ENCODE measurements at regions not wholly inside any gene's neighbourhood (a gene's known extent, or its start where the extent isn't known, plus 50 kb on each side); places are given as distances from the start of the nearest gene placed in this dataset.

GRCh38 chr2:145075454-145076062 lies 555.6 kb upstream of the ZEB2 start:
- WGBS, 3 donors: 48 to 63% (median 63%) methylated on average over 1 of the region's 1 CpG
- H3K4me1 ChIP-seq (ENCODE audit: insufficient read depth): no peaks in the 10 kb centered on the region
- TF ChIP-seq EP300 (IDR thresholded peaks at IDR 0.05) (no peak), POLR2A (IDR thresholded peaks at IDR 0.05) (no peak)
- TF ChIP-seq, protein P1, sequence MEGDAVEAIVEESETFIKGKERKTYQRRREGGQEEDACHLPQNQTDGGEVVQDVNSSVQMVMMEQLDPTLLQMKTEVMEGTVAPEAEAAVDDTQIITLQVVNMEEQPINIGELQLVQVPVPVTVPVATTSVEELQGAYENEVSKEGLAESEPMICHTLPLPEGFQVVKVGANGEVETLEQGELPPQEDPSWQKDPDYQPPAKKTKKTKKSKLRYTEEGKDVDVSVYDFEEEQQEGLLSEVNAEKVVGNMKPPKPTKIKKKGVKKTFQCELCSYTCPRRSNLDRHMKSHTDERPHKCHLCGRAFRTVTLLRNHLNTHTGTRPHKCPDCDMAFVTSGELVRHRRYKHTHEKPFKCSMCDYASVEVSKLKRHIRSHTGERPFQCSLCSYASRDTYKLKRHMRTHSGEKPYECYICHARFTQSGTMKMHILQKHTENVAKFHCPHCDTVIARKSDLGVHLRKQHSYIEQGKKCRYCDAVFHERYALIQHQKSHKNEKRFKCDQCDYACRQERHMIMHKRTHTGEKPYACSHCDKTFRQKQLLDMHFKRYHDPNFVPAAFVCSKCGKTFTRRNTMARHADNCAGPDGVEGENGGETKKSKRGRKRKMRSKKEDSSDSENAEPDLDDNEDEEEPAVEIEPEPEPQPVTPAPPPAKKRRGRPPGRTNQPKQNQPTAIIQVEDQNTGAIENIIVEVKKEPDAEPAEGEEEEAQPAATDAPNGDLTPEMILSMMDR (IDR thresholded peaks at IDR 0.05): no peak
- H3K27ac ChIP-seq: no peak overlapping the region
- H3K9me3 ChIP-seq: no peaks in the 10 kb centered on the region
- no peak overlapping the region for H3K4me3 ChIP-seq
- H3K36me3 ChIP-seq: no peaks in the 10 kb centered on the region
- no peaks in the 10 kb centered on the region for H3K27me3 ChIP-seq
- intact Hi-C loops (cut with DNase I): no loop called here
- no peak for DNase-seq

DNA sequence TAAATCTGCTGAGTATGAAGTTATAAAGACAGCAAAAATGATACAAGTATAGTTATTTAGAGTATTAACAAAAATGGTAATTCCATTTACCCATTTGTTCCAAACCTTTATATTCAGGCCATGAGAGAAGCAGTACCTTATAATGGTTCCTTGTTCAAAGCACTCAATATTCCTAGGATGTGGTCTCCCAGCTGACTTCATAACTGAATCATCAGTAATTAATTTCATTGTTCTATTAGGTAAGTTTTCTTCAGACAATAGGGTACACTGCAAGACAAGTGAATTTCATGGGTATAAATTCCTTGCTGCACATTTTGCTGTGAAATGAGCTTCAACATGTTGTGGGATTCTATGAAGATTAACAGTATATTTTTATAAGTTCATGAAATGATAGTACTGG lies 550.8 kb upstream of the ZEB2 start:
- DNase-seq: no peak
- H3K4me3 ChIP-seq: no peak overlapping the region
- H3K9me3 ChIP-seq: no peaks in the 10 kb centered on the region
- TF ChIP-seq POLR2A (IDR thresholded peaks at IDR 0.05) (no peak), EP300 (IDR thresholded peaks at IDR 0.05) (no peak)
- TF ChIP-seq, protein P1 (IDR thresholded peaks at IDR 0.05): no peak
- H3K4me1 ChIP-seq (ENCODE audit: insufficient read depth): peaks cover 4% of the 10 kb centered on the region
- no peaks in the 10 kb centered on the region for H3K36me3 ChIP-seq
- no peak overlapping the region for H3K27ac ChIP-seq
- intact Hi-C loops (cut with DNase I): no loop called here
- no peaks in the 10 kb centered on the region for H3K27me3 ChIP-seq

GRCh38 chr2:145068509-145068908 lies 548.6 kb upstream of the ZEB2 start:
- Histone ChIP-seq H3K27ac (no peak overlapping the region), H3K4me3 (no peak overlapping the region), H3K27me3 (no peaks in the 10 kb centered on the region), H3K4me1 (ENCODE audit: insufficient read depth) (peaks cover 4% of the 10 kb centered on the region), H3K9me3 (no peaks in the 10 kb centered on the region), H3K36me3 (no peaks in the 10 kb centered on the region)
- intact Hi-C loops (cut with DNase I): no loop called here
- 80 to 94% (median 88%) methylated on average over 2 of the region's 2 CpGs for WGBS, 3 donors
- TF ChIP-seq EP300 (IDR thresholded peaks at IDR 0.05) (no peak), POLR2A (IDR thresholded peaks at IDR 0.05) (no peak)
- TF ChIP-seq, protein P1 (IDR thresholded peaks at IDR 0.05): no peak
- no peak for DNase-seq

DNA sequence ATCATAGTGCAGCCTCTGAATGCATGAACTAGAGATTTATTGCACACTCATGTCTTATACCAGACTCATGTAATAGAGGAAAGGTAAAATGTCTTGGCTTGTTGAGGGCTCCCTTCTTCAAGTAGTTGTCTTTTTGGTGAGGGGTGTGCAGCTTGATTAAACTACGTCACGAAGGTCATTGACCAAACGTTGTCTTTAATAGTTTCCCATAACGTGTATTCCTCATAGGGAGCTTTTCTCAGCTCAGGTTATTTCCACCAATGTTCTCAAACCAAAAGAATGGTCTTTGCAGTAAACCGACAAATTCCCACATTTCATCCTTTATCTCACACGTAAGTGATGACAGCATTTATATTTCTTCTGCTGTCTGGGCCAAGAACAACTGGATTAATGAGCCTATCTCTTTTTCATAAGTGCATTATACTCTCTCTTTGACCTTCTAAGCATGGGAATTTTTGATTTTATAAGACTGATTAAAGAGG lies 547.7 kb upstream of the ZEB2 start:
- Histone ChIP-seq H3K36me3 (no peaks in the 10 kb centered on the region), H3K4me3 (no peak overlapping the region), H3K27ac (no peak overlapping the region), H3K4me1 (ENCODE audit: insufficient read depth) (peaks cover 4% of the 10 kb centered on the region), H3K9me3 (no peaks in the 10 kb centered on the region), H3K27me3 (no peaks in the 10 kb centered on the region)
- 65 to 81% (median 74%) methylated on average over 6 of the region's 6 CpGs for WGBS, 3 donors
- DNase-seq: no peak
- intact Hi-C loops (cut with DNase I): no loop called here
- TF ChIP-seq, protein P1 (IDR thresholded peaks at IDR 0.05): no peak
